ENCODE measurements at regions not wholly inside any gene's neighbourhood (a gene's known extent, or its start where the extent isn't known, plus 50 kb on each side); places are given as distances from the start of the nearest gene placed in this dataset.

DNA sequence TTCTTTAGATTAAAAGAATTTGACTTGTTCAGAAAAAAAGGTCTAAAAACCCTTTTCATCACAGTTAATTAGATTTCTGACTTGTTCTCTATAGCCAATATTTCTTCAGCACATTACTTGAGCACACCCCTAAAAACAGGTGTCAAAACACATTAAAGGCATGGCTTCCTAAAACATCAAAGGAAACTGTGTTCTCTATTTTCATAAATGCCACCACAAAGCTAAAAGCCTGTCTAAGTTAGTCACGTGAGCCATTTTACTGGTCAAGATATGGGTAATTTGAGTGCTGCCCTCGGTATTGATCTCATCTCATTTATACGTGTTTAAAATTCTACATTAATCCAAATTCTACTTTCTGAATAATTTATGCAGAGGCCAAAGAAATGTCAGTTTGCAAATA lies 580.5 kb downstream of the HAO1 start:
- no peak for FAIRE-seq

DNA sequence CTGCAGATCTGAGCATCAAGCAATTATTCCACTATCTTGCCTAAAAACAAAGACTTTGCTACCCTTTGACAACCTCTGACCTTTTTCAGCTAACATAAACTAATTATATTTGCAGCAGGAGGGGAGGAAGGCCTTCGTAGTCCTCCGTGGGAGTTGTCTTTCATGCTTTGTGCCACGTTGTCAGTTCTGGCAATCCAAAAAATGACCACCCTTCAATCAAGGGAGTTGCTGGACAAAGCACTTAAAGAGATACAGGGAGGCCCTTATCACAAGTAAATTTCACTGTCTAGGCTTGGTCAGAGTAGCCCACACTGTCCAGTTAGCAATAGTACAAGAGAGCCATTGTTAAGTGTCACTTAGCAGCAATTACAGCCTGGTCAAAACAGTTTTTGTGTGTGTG lies 578.9 kb downstream of the HAO1 start:
- no peak for FAIRE-seq

DNA sequence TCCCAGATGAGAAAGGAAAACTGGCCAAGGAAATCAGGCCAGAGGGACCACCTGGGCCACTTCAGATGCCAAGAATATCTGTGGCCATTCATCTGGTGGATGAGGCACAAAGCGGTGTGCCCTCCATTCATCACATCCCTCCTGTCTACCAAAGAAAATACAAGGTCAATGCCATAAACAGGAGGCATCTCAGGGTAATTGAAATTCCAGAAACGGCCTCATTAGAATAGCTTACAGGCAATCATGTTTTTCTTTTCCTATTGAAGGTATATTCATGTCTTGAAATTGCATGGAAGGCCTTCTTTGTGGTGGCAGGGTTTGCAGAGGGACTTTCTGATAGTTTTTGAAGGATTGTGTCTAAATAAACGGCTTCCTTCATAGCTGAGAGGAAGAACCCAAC lies 578.3 kb downstream of the HAO1 start:
- FAIRE-seq = no peak

DNA sequence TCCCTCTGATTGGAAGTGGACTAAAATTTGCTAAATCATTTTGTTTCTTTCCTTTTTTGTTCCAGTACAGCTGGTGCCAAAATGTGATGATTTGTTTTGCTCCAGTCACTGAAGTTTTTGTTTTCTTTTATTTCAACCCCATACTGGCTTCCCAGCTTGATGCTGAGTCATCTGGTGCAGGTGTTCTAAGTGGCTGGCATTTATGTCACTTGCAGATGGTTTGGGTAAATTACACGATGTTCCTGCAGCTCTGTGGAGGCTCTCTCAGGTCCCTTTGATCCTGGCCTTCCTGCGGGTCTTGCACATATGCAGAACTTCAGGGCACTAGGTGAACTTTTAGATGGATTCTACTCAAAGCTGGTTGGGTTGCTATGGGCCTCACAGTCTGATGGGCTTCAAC lies 577.7 kb downstream of the HAO1 start:
- no peak for FAIRE-seq

GRCh38 chr20:7366189-7366588 lies 574.1 kb downstream of the HAO1 start:
- no peak for FAIRE-seq

GRCh38 chr20:7371518-7372163 lies 568.6 kb downstream of the HAO1 start:
- no peak for FAIRE-seq

- FAIRE-seq = no peak
These were observed 564.4 kb downstream of the HAO1 start for GRCh38 chr20:7375905-7376304.

- no peak for FAIRE-seq
These were observed 561.2 kb downstream of the HAO1 start for GRCh38 chr20:7378864-7379605.

DNA sequence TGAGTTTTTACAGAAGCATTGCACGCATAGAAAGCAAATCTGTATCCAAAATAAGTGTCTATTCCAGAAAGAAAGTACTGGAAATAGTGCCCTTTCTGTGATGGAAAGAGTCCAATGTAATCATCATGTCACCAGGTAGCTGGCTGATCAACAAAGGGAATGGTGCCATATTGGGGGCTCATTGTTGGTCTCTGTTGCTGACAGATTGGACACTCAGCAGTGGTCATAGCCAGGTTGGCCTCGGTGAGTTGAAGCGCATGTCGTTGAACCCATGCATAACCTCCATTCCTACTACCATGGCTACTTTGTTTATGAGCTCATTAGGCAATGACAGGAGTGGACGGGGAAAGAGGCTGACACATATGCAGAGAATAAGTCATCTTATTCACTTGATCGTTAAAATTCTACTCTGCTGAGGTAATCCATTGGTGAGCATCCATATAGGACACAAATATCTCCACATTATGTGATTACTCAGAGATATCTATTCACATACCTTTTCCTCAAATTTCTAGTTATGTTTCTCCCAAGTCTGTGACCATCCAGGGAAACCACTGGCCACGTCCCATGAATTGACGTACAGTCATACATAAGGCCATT lies 560.5 kb downstream of the HAO1 start:
- no peak for FAIRE-seq

DNA sequence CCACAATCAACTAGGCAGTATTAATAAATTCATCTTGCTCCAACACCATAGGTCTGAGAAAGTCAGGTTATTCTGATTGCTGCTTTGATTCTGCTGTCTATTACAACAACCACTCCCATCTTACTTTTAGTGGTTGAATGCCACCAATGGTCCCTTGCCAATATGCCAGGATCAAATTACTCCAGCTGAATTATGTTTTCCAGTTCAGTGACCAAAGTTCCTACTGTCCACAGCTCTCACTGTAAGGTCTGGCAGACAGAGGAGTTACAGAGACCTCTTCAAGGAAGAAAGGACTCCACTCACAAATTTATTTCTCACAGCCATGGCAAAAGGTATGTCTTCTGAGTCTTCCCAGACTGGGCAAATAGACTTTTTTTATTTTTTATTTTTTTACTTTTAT lies 557.0 kb downstream of the HAO1 start:
- FAIRE-seq = no peak

GRCh38 chr20:7387638-7388193 lies 552.5 kb downstream of the HAO1 start:
- no peak for FAIRE-seq

- FAIRE-seq = no peak
These were observed 551.0 kb downstream of the HAO1 start for GRCh38 chr20:7389216-7389615.

DNA sequence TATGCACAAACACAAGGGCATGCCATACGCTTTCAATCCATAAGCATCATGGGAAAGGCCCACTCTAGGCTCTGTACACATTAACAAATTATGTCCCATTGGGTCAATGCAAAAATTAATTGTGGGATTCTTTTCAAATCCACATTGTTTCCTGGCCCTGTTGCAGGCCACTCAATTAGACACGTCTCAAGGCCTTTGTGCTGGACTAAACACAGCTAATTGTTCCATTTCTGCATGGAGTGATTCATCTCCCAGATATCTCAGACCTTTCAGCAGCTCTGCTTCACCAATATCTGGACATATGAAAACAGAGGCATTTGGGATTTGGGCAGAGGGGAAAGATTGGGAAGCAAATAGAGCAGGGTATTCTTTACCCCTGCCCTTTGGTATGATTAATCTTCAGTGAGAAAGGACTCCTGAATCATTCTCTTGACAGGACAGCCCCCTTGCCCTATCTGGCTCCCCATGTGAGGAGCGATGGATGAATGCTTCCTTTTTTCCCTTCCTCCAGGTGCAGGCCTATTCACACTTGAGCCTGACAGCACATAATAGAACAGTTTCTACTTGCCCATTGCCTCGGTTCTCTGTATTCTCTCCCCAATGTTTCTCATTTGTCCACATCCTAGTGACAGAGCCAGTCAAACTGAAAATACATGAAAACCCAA lies 547.6 kb downstream of the HAO1 start:
- FAIRE-seq = no peak

- no peak for FAIRE-seq
These were observed 541.1 kb downstream of the HAO1 start for GRCh38 chr20:7399114-7399513.

- FAIRE-seq = no peak
These were observed 540.7 kb downstream of the HAO1 start for GRCh38 chr20:7399575-7399974.

DNA sequence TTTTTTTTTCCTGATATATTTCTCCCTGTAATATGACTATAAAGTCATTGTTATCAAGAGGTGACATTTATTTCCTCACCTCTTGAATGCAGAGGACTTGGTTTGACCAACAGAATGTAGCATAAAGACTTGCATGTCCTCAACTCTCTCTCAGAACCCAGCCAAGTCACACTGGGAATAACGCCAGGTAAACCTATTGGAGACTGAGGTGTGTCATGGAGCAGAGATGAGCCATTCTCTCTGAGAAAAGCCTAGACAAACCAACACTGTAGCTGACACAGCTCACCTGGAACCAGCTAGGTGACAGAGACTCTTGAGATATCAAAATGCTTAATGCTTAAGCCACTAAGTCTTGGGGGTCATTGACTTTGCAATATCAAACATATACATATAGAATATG lies 533.6 kb downstream of the HAO1 start:
- FAIRE-seq = no peak

- no peak for FAIRE-seq
These were observed 530.1 kb downstream of the HAO1 start for GRCh38 chr20:7410150-7410549.

- no peak for FAIRE-seq
These were observed 529.2 kb downstream of the HAO1 start for GRCh38 chr20:7411075-7411474.

GRCh38 chr20:7415427-7415826 lies 524.8 kb downstream of the HAO1 start:
- peak; percentile 89 for FAIRE-seq

DNA sequence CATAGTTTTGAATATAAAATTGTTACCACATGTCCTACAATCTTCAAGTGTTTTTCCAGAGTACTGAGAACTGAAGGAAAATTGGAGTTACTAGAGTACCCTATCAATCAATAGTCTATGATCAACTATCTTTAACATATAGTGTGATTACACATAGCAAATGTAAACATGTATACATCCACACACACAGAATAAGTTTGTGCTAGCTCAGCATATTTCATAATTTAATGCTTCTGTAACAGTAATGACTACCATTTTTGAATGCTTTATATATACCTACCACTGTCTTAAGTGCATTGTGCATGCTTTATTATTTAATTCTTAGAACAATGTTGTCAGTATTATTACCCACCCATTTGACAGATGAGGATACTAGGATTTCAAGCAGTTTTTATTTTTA lies 523.9 kb downstream of the HAO1 start:
- FAIRE-seq = no peak

- no peak for FAIRE-seq
These were observed 519.9 kb downstream of the HAO1 start for GRCh38 chr20:7420345-7420744.

DNA sequence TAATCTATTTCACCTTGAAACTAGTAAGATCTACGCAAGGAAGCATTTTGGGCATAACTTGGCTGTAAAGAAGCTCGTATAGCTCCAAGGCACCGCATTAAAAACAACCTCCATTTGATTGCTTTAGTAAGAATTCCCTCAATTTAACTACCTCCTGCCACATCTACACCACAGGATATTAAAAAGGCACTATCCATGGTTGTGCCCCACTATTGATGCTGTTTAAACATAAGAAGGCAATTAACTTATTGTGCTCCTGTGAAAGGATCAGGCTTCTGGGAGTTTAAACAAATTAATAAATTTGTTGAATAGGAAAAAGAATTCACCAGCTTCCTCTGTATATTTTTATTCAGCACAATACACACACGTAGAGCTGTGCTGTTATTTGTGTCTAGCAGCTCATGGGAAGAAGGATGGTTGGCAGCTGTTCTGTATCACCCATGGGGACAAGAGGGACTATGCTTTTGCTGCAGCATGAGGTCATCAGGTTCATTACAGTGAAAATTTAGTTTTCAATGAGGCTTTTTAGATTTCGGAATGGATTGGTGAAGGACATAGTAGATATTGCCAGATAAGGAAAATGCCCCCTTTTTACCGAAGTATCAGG lies 513.3 kb downstream of the HAO1 start:
- no peak for FAIRE-seq

DNA sequence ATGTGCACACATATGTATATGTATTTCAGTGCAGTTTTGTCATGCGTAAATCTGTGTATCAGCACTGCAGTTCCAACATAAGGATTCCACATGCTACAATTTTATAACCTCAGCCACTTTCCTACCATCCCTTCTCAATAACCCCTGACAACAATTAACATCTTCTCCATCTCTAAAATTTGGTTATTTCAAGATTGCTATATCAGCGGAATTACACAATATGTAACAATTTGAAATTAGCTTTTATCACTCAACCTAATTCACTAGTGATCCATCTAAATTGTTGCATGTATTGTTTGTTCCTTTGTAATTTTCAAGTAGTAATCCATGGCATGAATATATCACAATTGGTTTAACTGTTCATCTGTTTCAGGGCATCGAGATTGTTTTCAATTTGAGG lies 511.3 kb downstream of the HAO1 start:
- no peak for FAIRE-seq

Data from islet of Langerhans (tissue), 1 donor.